ENCODE measurements at regions not wholly inside any gene's neighbourhood (a gene's known extent, or its start where the extent isn't known, plus 50 kb on each side); places are given as distances from the start of the nearest gene placed in this dataset.

DNA sequence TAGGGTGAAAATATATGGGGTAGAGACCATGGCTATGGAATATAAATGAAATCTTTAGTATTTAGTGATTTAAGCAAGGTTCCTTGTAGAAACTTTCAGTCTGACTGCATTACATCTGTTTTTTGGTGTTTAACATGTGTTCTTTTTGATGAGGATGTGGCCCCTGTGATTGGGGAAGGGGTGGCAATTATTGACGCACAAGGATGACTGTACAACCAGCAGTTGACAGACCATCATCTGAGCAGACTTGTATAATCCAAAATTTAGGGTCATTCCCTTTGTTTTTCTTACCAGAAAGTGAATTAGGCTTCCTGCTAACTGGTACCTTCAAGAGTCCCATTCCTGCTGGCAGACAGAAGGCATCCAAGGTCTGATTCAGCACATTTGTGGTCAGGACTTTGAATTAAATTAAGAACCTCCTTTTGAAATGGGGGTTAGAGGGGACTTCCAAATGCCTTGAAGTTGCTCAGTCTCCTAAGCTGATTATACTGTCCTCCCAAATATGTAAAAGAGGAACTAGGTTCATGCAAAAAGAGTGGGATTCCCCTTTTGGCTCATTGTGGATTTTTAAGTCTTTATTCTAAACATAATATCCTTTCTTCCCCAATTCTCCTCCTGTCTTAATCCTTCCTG, 112.4 kb upstream of the CXCL13 start (continued):
- TF ChIP-seq KLF5 (IDR thresholded peaks at IDR 0.05; ENCODE audit: partially characterized antibody) (no peak), PAX5 (IDR thresholded peaks at IDR 0.05; ENCODE audit: borderline replicate concordance, low read depth, low read length) (no peak), POLR2AphosphoS5 (IDR thresholded peaks at IDR 0.05; ENCODE audit: low read length) (no peak), NFXL1 (IDR thresholded peaks at IDR 0.05; ENCODE audit: borderline replicate concordance) (no peak), CTCF (IDR thresholded peaks at IDR 0.05 in 2 of 3, conservative IDR thresholded peaks at IDR 0.05 in 1 of 3; ENCODE audit: control insufficient read depth in 2 of 3, extremely low read depth in 1 of 3, insufficient read depth in 1 of 3, low read depth in 3 of 3, low read length in 3 of 3) (no peak), HDAC2 (IDR thresholded peaks at IDR 0.05) (no peak), ZNF384 (IDR thresholded peaks at IDR 0.05; ENCODE audit: borderline replicate concordance, low read depth, low read length) (no peak), RUNX3 (IDR thresholded peaks at IDR 0.05; ENCODE audit: low read length) (peak; percentile 19; the same call in 1 of the 2 replicates), FOS (IDR thresholded peaks at IDR 0.05; ENCODE audit: borderline replicate concordance, extremely low read depth, insufficient read length) (no peak), IKZF2 (IDR thresholded peaks at IDR 0.05) (peak in 1 of 2 experiments; percentile 44; a peak in 3 of 4 replicates), SPI1 (IDR thresholded peaks at IDR 0.05; ENCODE audit: borderline replicate concordance, insufficient read depth, low read depth, low read length) (peak; percentile 74; the same call in 1 of the 2 replicates), TCF7 (IDR thresholded peaks at IDR 0.05; ENCODE audit: borderline replicate concordance) (no peak), TAF1 (IDR thresholded peaks at IDR 0.05; ENCODE audit: borderline replicate concordance, low read depth, low read length) (no peak), YBX1 (IDR thresholded peaks at IDR 0.05) (no peak), ESRRA (IDR thresholded peaks at IDR 0.05; ENCODE audit: low read length) (no peak)
- TF ChIP-seq, protein P1, sequence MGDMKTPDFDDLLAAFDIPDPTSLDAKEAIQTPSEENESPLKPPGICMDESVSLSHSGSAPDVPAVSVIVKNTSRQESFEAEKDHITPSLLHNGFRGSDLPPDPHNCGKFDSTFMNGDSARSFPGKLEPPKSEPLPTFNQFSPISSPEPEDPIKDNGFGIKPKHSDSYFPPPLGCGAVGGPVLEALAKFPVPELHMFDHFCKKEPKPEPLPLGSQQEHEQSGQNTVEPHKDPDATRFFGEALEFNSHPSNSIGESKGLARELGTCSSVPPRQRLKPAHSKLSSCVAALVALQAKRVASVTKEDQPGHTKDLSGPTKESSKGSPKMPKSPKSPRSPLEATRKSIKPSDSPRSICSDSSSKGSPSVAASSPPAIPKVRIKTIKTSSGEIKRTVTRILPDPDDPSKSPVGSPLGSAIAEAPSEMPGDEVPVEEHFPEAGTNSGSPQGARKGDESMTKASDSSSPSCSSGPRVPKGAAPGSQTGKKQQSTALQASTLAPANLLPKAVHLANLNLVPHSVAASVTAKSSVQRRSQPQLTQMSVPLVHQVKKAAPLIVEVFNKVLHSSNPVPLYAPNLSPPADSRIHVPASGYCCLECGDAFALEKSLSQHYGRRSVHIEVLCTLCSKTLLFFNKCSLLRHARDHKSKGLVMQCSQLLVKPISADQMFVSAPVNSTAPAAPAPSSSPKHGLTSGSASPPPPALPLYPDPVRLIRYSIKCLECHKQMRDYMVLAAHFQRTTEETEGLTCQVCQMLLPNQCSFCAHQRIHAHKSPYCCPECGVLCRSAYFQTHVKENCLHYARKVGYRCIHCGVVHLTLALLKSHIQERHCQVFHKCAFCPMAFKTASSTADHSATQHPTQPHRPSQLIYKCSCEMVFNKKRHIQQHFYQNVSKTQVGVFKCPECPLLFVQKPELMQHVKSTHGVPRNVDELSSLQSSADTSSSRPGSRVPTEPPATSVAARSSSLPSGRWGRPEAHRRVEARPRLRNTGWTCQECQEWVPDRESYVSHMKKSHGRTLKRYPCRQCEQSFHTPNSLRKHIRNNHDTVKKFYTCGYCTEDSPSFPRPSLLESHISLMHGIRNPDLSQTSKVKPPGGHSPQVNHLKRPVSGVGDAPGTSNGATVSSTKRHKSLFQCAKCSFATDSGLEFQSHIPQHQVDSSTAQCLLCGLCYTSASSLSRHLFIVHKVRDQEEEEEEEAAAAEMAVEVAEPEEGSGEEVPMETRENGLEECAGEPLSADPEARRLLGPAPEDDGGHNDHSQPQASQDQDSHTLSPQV (IDR thresholded peaks at IDR 0.05) = no peak
- TF ChIP-seq, protein P2, sequence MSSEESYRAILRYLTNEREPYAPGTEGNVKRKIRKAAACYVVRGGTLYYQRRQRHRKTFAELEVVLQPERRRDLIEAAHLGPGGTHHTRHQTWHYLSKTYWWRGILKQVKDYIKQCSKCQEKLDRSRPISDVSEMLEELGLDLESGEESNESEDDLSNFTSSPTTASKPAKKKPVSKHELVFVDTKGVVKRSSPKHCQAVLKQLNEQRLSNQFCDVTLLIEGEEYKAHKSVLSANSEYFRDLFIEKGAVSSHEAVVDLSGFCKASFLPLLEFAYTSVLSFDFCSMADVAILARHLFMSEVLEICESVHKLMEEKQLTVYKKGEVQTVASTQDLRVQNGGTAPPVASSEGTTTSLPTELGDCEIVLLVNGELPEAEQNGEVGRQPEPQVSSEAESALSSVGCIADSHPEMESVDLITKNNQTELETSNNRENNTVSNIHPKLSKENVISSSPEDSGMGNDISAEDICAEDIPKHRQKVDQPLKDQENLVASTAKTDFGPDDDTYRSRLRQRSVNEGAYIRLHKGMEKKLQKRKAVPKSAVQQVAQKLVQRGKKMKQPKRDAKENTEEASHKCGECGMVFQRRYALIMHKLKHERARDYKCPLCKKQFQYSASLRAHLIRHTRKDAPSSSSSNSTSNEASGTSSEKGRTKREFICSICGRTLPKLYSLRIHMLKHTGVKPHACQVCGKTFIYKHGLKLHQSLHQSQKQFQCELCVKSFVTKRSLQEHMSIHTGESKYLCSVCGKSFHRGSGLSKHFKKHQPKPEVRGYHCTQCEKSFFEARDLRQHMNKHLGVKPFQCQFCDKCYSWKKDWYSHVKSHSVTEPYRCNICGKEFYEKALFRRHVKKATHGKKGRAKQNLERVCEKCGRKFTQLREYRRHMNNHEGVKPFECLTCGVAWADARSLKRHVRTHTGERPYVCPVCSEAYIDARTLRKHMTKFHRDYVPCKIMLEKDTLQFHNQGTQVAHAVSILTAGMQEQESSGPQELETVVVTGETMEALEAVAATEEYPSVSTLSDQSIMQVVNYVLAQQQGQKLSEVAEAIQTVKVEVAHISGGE (CRISPR knock-in tag; IDR thresholded peaks at IDR 0.05) = no peak

Measured in GM12878 (cell line).